Renal pelvis (tissue), 1 donor: ENCODE measurements at regions not wholly inside any gene's neighbourhood (a gene's known extent, or its start where the extent isn't known, plus 50 kb on each side); places are given as distances from the start of the nearest gene placed in this dataset.
"Not testable (repeated sequence)": the region's sequence is repeated elsewhere in the genome, so short reads cannot be mapped to it uniquely, and the experiment has no call there.

ENCODE experiments used
- DNase-seq: peaks from one replicate; pipeline ENCODE4 v3.0.0-alpha.2; 2013

- no peak for DNase-seq
These were observed 672.2 kb upstream of the AMOT start for GRCh38 chrX:113512700-113513395.

- no peak for DNase-seq
These were observed 670.0 kb upstream of the AMOT start for GRCh38 chrX:113510586-113510985.

- no peak for DNase-seq
These were observed 652.3 kb upstream of the AMOT start for GRCh38 chrX:113492895-113493294.

DNA sequence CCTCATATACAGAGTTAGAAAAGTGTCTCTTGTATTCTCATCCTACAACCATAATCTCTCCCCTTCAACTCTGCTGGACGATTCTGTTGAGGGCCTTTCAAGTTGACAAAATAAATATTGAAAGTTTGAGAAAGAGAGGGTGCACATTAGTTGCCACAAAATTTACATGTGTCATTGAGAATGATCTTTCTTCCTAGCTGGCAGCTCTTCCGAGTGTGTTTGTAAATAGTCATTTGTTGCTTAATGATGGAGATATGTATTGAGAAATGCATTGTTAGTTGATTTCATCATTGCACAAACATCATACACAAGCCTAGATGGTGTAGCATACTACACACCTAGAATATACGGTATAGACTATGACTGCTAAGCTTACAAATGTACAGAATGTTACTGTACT lies 632.8 kb upstream of the AMOT start:
- no peak for DNase-seq

- not testable (repeated sequence) for DNase-seq
These were observed 632.4 kb upstream of the AMOT start for GRCh38 chrX:113473015-113473414.

GRCh38 chrX:113470166-113470565 lies 629.5 kb upstream of the AMOT start:
- no peak for DNase-seq

- DNase-seq = no peak
These were observed 617.1 kb upstream of the AMOT start for GRCh38 chrX:113457719-113458118.

- DNase-seq = no peak
These were observed 615.0 kb upstream of the AMOT start for GRCh38 chrX:113455582-113455981.

GRCh38 chrX:113429011-113429410 lies 588.4 kb upstream of the AMOT start:
- no peak for DNase-seq

DNA sequence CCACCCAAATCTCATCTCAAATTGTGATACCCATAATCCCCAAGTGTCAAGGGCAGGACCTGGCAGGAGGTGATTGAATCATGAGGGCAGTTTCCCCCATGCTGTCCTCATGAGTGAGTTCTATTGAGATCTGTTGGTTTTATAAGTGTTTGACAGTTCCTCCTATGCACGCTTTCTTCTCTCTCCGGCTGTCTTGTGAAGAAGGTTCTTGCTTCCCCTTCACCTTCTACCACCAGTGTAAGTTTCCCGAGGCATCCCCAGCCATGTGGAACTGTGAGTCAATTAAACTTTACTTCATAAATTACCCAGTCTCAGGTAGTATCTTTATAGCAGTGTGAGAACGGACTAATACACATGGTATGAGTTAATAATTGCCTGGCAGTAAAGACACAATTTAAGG lies 581.7 kb upstream of the AMOT start:
- no peak for DNase-seq

GRCh38 chrX:113421432-113421831 lies 580.8 kb upstream of the AMOT start:
- DNase-seq = no peak

- no peak for DNase-seq
These were observed 571.5 kb upstream of the AMOT start for GRCh38 chrX:113412106-113412505.

GRCh38 chrX:113408843-113409242 lies 568.2 kb upstream of the AMOT start:
- DNase-seq = no peak

DNA sequence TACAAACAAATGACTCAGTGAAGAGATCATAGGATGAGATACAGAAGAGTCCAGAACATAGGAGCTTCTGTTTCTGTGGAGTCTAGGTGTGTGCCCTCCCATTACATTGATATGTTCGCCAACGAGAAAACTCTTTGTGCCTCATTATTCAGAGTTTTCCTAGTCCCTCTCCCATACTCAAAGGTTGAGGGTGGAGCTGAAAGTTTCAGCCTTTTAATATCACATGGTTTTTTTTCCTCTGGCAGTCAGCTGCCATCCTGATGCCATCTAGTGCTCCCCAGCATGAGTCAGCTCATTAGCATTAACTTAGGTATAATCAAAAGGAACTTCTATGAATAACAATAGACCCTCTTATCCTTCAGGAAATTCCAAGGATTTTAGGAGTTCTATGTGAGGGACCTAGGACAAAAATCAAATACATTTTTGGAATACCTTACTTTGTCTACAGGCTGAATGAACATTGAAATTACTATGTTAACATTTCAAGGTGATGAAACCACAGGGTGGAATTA lies 559.6 kb upstream of the AMOT start:
- no peak for DNase-seq

GRCh38 chrX:113399506-113400192 lies 559.0 kb upstream of the AMOT start:
- DNase-seq = no peak

GRCh38 chrX:113392355-113392754 lies 551.7 kb upstream of the AMOT start:
- no peak for DNase-seq

DNA sequence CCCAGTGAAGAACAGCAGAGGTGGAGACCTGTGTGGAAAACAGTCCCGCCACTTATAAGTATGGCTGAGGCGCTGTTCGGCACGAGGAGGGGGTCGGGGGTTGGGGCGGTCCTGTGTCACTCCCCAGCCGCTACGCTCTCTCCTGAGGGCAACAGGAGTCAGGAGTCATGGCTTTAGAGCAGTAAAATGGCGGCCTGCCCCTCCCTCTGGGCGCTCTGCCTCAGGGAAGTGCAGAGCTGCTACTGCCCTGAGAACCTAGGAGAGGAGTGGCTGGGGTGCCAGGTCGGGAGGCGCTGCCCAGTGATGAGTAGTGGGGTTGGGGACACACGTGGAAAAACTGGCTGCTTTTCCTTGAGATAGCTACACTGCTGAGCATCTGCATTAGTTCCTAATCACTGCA lies 551.2 kb upstream of the AMOT start:
- no peak for DNase-seq

DNA sequence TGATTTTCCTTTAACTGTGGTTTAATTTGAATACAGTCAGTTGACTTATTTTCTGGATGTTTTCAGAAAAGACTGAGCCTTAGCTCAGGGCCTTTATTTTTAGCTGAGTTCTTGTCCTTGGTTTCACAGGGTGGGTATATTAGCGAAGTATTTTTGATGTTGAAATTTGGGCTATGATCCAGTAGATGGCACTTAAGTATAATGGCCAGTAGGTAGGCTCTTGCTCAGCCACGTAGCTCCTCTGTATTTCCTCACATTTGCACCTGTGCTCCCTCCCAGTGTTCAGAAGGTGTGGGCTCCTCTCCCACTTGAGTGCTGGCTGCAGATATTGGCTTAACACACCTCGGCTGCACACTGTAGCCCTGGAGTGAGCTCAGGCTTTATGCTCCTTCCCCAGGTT lies 549.9 kb upstream of the AMOT start:
- DNase-seq = no peak

- no peak for DNase-seq
These were observed 549.2 kb upstream of the AMOT start for GRCh38 chrX:113389846-113390245.

DNA sequence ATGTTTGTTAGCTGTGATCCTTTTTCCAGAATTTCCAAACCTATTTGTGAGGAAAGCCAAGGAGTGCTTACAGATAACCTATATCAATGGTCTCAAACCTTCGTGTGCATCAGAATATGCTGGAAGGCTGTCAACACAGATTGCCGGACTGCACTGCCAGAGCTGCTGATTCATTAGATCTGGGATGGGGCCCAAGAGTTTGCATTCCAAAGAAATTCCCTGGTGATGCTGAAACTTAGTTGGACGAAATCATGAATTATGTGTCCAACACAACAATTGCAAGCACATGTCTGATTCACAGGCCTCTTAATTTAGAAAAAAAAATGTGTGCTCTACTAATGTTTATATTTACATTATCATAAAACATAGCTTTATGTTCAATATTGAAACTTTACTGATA lies 544.0 kb upstream of the AMOT start:
- DNase-seq = peak; percentile 16

- DNase-seq = not testable (repeated sequence)
These were observed 532.8 kb upstream of the AMOT start for GRCh38 chrX:113373421-113373820.

GRCh38 chrX:113370006-113370405 lies 529.4 kb upstream of the AMOT start:
- DNase-seq = no peak

GRCh38 chrX:113369056-113369455 lies 528.4 kb upstream of the AMOT start:
- DNase-seq = no peak

- DNase-seq = no peak
These were observed 512.5 kb upstream of the AMOT start for GRCh38 chrX:113353134-113353533.
